HEK293T (cell line): ENCODE measurements at regions not wholly inside any gene's neighbourhood (a gene's known extent, or its start where the extent isn't known, plus 50 kb on each side); places are given as distances from the start of the nearest gene placed in this dataset.

Source experiments
- BHLHE40 ChIP-seq: fragments of 450-650 bp; IDR thresholded peaks from 2 replicates; pipeline ENCODE4 v1.6.1; 2016; ENCODE audit warnings: mild to moderate bottlenecking, moderate library complexity, borderline replicate concordance
- CTBP1 ChIP-seq: fragments of 450-650 bp; IDR thresholded peaks from 2 replicates; pipeline ENCODE4 v1.6.1; 2016; ENCODE audit warnings: borderline replicate concordance
- ELF4 ChIP-seq: fragments of 450-650 bp; IDR thresholded peaks from 2 replicates; pipeline ENCODE4 v1.6.1; 2017; ENCODE audit warnings: antibody characterized with exemption
- FOXA1 ChIP-seq: fragments of 450-650 bp; IDR thresholded peaks from 2 replicates; pipeline ENCODE4 v1.6.1; 2016; ENCODE audit warnings: mild to moderate bottlenecking
- FOXM1 ChIP-seq: fragments of 450-650 bp; IDR thresholded peaks from 2 replicates; pipeline ENCODE4 v1.6.1; 2017; ENCODE audit warnings: mild to moderate bottlenecking, borderline replicate concordance
- NFRKB ChIP-seq: fragments of 450-650 bp; IDR thresholded peaks from 2 replicates; pipeline ENCODE4 v1.6.1; 2016; ENCODE audit warnings: mild to moderate bottlenecking, moderate library complexity
- SP1 ChIP-seq: fragments of 450-650 bp; IDR thresholded peaks from 2 replicates; pipeline ENCODE4 v1.6.1; 2017
- SUZ12 ChIP-seq: fragments of 450-650 bp; IDR thresholded peaks from 2 replicates; pipeline ENCODE4 v1.6.1; 2016; ENCODE audit warnings: mild to moderate bottlenecking
- TARDBP ChIP-seq: fragments of 450-650 bp; IDR thresholded peaks from 2 replicates; pipeline ENCODE4 v1.6.1; 2016
- ZNF384 ChIP-seq: fragments of 450-650 bp; IDR thresholded peaks from 2 replicates; pipeline ENCODE4 v1.6.1; 2016

- no peak for TF ChIP-seq SP1
- no peak for TF ChIP-seq FOXA1
- no peak for TF ChIP-seq TARDBP
- no peak for TF ChIP-seq NFRKB
- no peak for TF ChIP-seq ELF4
- no peak for TF ChIP-seq FOXM1
- no peak for TF ChIP-seq CTBP1
- no peak for TF ChIP-seq ZNF384
- no peak for TF ChIP-seq SUZ12
- TF ChIP-seq BHLHE40 = no peak
Measured at GRCh38 chr12:93174048-93174447, 203.7 kb upstream of the NUDT4 start.
